ENCODE measurements at regions not wholly inside any gene's neighbourhood (a gene's known extent, or its start where the extent isn't known, plus 50 kb on each side); places are given as distances from the start of the nearest gene placed in this dataset.

DNA sequence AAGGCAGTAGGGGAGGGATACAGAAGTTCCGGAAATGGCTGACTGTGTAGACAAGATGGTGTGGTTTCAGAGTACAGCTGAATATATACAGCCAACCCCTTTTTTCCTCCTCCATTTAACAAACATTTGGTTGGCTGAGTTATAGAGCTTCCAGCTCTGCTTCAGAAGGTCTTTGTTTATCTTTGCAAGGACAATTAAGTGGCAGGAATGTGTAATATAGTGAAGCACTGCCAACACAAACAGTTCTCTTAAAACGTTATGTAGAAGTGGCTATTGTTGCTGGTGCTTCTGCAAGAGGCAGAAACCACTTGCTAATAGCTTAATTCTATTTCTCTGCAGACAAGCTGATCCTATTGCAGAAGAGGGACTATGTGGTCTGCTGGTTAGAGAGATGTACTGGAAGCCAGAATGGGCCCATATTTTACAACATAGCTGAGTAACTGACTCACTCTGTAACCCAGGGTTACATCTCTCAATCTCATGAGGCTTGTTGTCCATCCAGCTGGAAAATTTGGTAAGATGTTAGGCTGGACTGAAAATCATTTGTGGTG, 62.7 kb upstream of the OSMR start (continued):
- TF ChIP-seq ARID3A (IDR thresholded peaks at IDR 0.05; ENCODE audit: low read depth, low read length) (0 out of 2 replicates have a peak, but pooled peaks have one; percentile 21), ERF (CRISPR knock-in tag; IDR thresholded peaks at IDR 0.05) (no peak), SOX5 (CRISPR knock-in tag; IDR thresholded peaks at IDR 0.05; ENCODE audit: borderline replicate concordance) (peak; percentile 21; the same call in 1 of the 2 replicates), ZNF335 (CRISPR knock-in tag; IDR thresholded peaks at IDR 0.05) (no peak), ZNF431 (CRISPR knock-in tag; IDR thresholded peaks at IDR 0.05; ENCODE audit: borderline replicate concordance, low read depth) (no peak), ISL2 (CRISPR knock-in tag; IDR thresholded peaks at IDR 0.05) (0 out of 2 replicates have a peak, but pooled peaks have one; percentile 25)

- DNase-seq (ENCODE audit: low spot score) = no peak
- Histone ChIP-seq H3K27me3 (ENCODE audit: control insufficient read depth in 1 of 2, insufficient read depth in 2 of 2, low read length in 2 of 2) (peaks cover 0 to 3% of the 10 kb centered on the region in 2 experiments; a peak in 1 of 5 replicates), H4K20me1 (ENCODE audit: insufficient read depth, low read length) (no peaks in the 10 kb centered on the region), H3K36me3 (replicated peaks in 1 of 2; ENCODE audit: control insufficient read depth in 1 of 2, insufficient read depth in 2 of 2, low read length in 2 of 2) (no peaks in the 10 kb centered on the region), H3K4me3 (replicated peaks in 1 of 3; ENCODE audit: insufficient read depth in 1 of 3, low read depth in 2 of 3, low read length in 3 of 3) (no peak overlapping the region), H3K4me1 (ENCODE audit: insufficient read depth, low read length) (no peaks in the 10 kb centered on the region), H3K9ac (ENCODE audit: insufficient read depth, low read depth, low read length) (no peak overlapping the region), H3K79me2 (ENCODE audit: insufficient read depth, low read length) (no peaks in the 10 kb centered on the region), H3K27ac (ENCODE audit: extremely low read length, insufficient read depth, low read length) (no peak overlapping the region), H3K4me2 (ENCODE audit: low read depth, low read length) (no peak overlapping the region), H2AFZ (ENCODE audit: low read length) (no peak overlapping the region), H3K9me3 (ENCODE audit: low read length) (no peaks in the 10 kb centered on the region)
- TF ChIP-seq ZNF841 (CRISPR knock-in tag; IDR thresholded peaks at IDR 0.05; ENCODE audit: borderline replicate concordance) = no peak
- no peak for TF ChIP-seq ZNF724P (CRISPR knock-in tag; IDR thresholded peaks at IDR 0.05; ENCODE audit: borderline replicate concordance)
- TF ChIP-seq SNAPC2 (CRISPR knock-in tag; IDR thresholded peaks at IDR 0.05) = no peak
- TF ChIP-seq ZNF720 (CRISPR knock-in tag; IDR thresholded peaks at IDR 0.05) = no peak
- no peak for TF ChIP-seq TGIF2 (CRISPR knock-in tag; IDR thresholded peaks at IDR 0.05)
- no peak for TF ChIP-seq ZNF775 (CRISPR knock-in tag; IDR thresholded peaks at IDR 0.05; ENCODE audit: borderline replicate concordance)
- no peak for TF ChIP-seq PBX3 (CRISPR knock-in tag; IDR thresholded peaks at IDR 0.05; ENCODE audit: borderline replicate concordance)
- TF ChIP-seq BRD4 (CRISPR knock-in tag; IDR thresholded peaks at IDR 0.05) = no peak
- TF ChIP-seq, protein P1, sequence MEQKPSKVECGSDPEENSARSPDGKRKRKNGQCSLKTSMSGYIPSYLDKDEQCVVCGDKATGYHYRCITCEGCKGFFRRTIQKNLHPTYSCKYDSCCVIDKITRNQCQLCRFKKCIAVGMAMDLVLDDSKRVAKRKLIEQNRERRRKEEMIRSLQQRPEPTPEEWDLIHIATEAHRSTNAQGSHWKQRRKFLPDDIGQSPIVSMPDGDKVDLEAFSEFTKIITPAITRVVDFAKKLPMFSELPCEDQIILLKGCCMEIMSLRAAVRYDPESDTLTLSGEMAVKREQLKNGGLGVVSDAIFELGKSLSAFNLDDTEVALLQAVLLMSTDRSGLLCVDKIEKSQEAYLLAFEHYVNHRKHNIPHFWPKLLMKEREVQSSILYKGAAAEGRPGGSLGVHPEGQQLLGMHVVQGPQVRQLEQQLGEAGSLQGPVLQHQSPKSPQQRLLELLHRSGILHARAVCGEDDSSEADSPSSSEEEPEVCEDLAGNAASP (CRISPR knock-in tag; IDR thresholded peaks at IDR 0.05; ENCODE audit: borderline replicate concordance) = no peak
- no peak for TF ChIP-seq ZSCAN25 (CRISPR knock-in tag; IDR thresholded peaks at IDR 0.05)
- TF ChIP-seq ARHGAP35 (CRISPR knock-in tag; IDR thresholded peaks at IDR 0.05; ENCODE audit: borderline replicate concordance) = no peak
- in situ Hi-C loops (cut with HindIII; ENCODE audit: extremely low pct_ligation_motif_present, low pct_unique_long_range_greater_than_20kb) (no loop called here), intact Hi-C loops (cut with micrococcal nuclease; ENCODE audit: unreplicated experiment) (no loop called here)
- BruUV-seq (replicated peaks) = no TSS peak
- WGBS (ENCODE audit: low lambda C conversion rate) = 46% methylated on average over 2 of the region's 2 CpGs
- ChIA-PET POLR2A (no interaction called here), CTCF (ENCODE audit: low intra/inter-chr PET ratio, low total read pairs) (no interaction called here)
- no peak for ATAC-seq
- no peak for FAIRE-seq
These were observed 56.7 kb upstream of the OSMR start for GRCh38 chr5:38789134-38789533.
